ENCODE measurements at regions not wholly inside any gene's neighbourhood (a gene's known extent, or its start where the extent isn't known, plus 50 kb on each side); places are given as distances from the start of the nearest gene placed in this dataset.

GRCh38 chr1:199272139-199272544 is 633.3 kb downstream of the PTPRC start:
- TF ChIP-seq EZH2 (IDR thresholded peaks at IDR 0.05) = no peak
- TF ChIP-seq POLR2AphosphoS5 (IDR thresholded peaks at IDR 0.05; ENCODE audit: borderline replicate concordance, low read depth, low read length) = no peak
- no peak for TF ChIP-seq FOXP2 (optimal IDR thresholded peaks at IDR 0.05; ENCODE audit: control extremely low read depth, extremely low read length, insufficient read depth)

Data from SK-N-MC (cell line).